ENCODE measurements at regions not wholly inside any gene's neighbourhood (a gene's known extent, or its start where the extent isn't known, plus 50 kb on each side); places are given as distances from the start of the nearest gene placed in this dataset.
A peak's percentile ranks its signal among the peaks of the same experiment; 100 is the strongest.

DNA sequence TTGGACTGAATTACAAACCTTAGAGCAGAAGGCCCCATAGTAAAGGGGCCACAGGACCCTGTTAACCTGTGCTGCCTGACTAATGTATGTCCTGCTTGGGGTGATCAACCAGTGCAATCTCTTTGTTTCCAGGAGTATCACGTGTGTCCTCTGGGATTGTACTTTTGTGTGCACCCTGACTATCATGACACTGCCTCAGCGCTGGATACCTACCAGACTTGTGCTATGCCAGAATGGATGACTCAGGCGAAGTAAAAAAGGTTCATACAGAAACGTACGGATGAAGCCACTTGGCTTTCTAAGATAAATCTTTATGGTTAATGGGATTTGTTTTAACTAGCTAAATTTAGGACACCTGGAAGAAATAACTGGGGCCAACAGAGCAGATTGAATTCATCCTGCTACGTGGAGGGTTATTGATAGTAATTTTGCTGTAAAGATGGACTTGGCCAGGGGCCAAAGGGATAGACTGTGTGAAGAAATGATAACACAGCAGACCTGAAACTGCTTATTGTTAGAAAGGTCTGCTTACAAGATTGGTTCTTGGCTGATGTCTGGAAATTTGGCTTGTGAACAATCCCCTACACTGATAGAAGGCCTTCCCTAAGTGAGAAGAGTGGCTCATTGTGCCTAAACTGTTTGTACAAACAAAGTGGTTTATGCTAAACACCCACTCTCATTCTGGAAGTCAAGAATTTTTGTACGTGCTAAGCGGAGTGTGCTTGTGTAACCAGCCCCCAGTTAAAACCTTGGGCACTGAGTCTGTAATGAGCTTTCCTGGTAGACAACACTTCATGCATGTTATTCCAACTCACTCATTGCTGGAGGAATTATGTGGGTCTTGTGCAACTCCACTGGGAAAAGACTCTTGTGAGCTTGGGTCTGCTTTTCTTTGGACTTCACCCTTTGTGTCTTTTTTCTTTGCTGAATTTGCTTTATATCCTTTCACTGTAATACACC, 750.5 kb upstream of the HTR2C start:
- Histone ChIP-seq H3K79me2 (ENCODE audit: control insufficient read depth, insufficient read depth, low read length) (no peaks in the 10 kb centered on the region), H3K4ac (ENCODE audit: low read depth, low read length) (no peak overlapping the region), H2BK120ac (ENCODE audit: low read depth, low read length) (no peak overlapping the region), H3K27ac (ENCODE audit: low read depth, low read length) (no peak overlapping the region), H2BK5ac (ENCODE audit: low read length) (no peak overlapping the region), H2BK15ac (replicated peaks; ENCODE audit: low read depth) (no peak overlapping the region), H3K4me3 (ENCODE audit: low read length) (no peak overlapping the region), H3K79me1 (ENCODE audit: low read length) (no peaks in the 10 kb centered on the region), H4K5ac (ENCODE audit: low read length) (no peak overlapping the region), H3K4me1 (ENCODE audit: control insufficient read depth, low read depth, low read length) (no peaks in the 10 kb centered on the region), H3K27me3 (ENCODE audit: insufficient read depth, low read length, poor library complexity) (no peaks in the 10 kb centered on the region), H3K4me2 (ENCODE audit: low read length) (no peak overlapping the region), H2AK5ac (ENCODE audit: low read length) (no peak overlapping the region), H3K9ac (ENCODE audit: low read length) (no peak overlapping the region), H3K36me3 (ENCODE audit: control insufficient read depth, insufficient read depth, low read length) (no peaks in the 10 kb centered on the region), H3K56ac (ENCODE audit: low read length) (no peak overlapping the region), H4K8ac (ENCODE audit: low read depth, low read length) (no peak overlapping the region), H3K18ac (ENCODE audit: low read length) (no peak overlapping the region), H3K23ac (ENCODE audit: low read length) (no peak overlapping the region)
- no peak for DNase-seq
- no CpG with 5 or more reads among the region's 8 CpGs for WGBS (ENCODE audit: extremely low coverage, insufficient coverage, low lambda C conversion rate)

DNA sequence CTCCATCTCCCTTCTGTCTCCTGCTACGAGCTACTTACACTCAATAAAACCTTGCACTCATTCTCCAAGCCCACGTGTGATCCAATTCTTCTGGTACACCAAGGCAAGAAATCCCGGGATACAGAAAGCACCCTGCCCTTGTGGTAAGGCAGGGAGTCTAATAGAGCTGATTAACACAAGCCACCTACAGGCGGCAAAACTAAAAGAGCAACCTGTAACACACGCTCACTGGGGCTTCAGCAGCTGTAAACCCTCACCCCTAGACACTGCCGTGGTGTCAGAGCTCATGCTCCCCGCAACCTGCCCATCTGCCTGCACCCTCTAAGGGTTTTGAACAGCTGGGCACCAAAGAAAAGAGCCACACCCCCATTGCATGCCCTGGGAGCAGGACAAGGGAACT, 755.4 kb upstream of the HTR2C start:
- no peak overlapping the region for H4K8ac ChIP-seq (ENCODE audit: low read depth, low read length)
- H4K5ac ChIP-seq (ENCODE audit: low read length): no peak overlapping the region
- H3K23ac ChIP-seq (ENCODE audit: low read length): no peak overlapping the region
- no peaks in the 10 kb centered on the region for H3K36me3 ChIP-seq (ENCODE audit: control insufficient read depth, insufficient read depth, low read length)
- no peak overlapping the region for H3K4ac ChIP-seq (ENCODE audit: low read depth, low read length)
- no peak overlapping the region for H2BK15ac ChIP-seq (replicated peaks; ENCODE audit: low read depth)
- no peak overlapping the region for H2BK5ac ChIP-seq (ENCODE audit: low read length)
- H3K79me1 ChIP-seq (ENCODE audit: low read length): no peaks in the 10 kb centered on the region
- no peak overlapping the region for H2BK120ac ChIP-seq (ENCODE audit: low read depth, low read length)
- H3K18ac ChIP-seq (ENCODE audit: low read length): no peak overlapping the region
- H3K27ac ChIP-seq (ENCODE audit: low read depth, low read length): no peak overlapping the region
- H3K27me3 ChIP-seq (ENCODE audit: insufficient read depth, low read length, poor library complexity): no peaks in the 10 kb centered on the region
- no peak for DNase-seq
- H3K56ac ChIP-seq (ENCODE audit: low read length): no peak overlapping the region
- no peaks in the 10 kb centered on the region for H3K79me2 ChIP-seq (ENCODE audit: control insufficient read depth, insufficient read depth, low read length)
- H3K4me1 ChIP-seq (ENCODE audit: control insufficient read depth, low read depth, low read length): no peaks in the 10 kb centered on the region
- no peak overlapping the region for H2AK5ac ChIP-seq (ENCODE audit: low read length)
- no peak overlapping the region for H3K4me2 ChIP-seq (ENCODE audit: low read length)
- no peak overlapping the region for H3K9ac ChIP-seq (ENCODE audit: low read length)
- no peak overlapping the region for H3K4me3 ChIP-seq (ENCODE audit: low read length)
- WGBS (ENCODE audit: extremely low coverage, insufficient coverage, low lambda C conversion rate): no CpG with 5 or more reads among the region's 7 CpGs

DNA sequence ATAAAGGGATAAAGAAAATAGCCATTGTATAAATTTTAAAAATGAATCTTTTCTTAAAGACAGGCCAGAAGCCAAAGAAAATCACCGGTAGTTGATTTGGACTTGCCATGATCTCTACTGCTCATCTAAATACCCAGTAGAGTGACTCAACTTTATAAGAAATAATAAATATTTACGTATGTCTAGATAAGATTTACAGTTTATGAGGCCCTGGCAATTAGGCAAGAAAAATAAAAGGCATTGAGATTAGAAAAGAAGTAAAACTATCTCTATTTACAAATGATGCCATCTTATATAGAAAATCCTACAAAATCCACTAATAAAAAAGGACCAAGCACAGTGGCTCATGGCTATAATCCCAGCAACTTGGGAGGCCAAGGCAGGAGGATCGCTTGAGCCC, 765.5 kb upstream of the HTR2C start:
- no peaks in the 10 kb centered on the region for H3K36me3 ChIP-seq (ENCODE audit: control insufficient read depth, insufficient read depth, low read length)
- no peak overlapping the region for H3K4me3 ChIP-seq (ENCODE audit: low read length)
- no peak overlapping the region for H3K4me2 ChIP-seq (ENCODE audit: low read length)
- DNase-seq: no peak
- WGBS (ENCODE audit: extremely low coverage, insufficient coverage, low lambda C conversion rate): no CpG with 5 or more reads among the region's 3 CpGs
- H3K79me2 ChIP-seq (ENCODE audit: control insufficient read depth, insufficient read depth, low read length): no peaks in the 10 kb centered on the region
- H3K4me1 ChIP-seq (ENCODE audit: control insufficient read depth, low read depth, low read length): no peaks in the 10 kb centered on the region
- H2BK5ac ChIP-seq (ENCODE audit: low read length): no peak overlapping the region
- H3K23ac ChIP-seq (ENCODE audit: low read length): no peak overlapping the region
- no peak overlapping the region for H2BK120ac ChIP-seq (ENCODE audit: low read depth, low read length)
- H3K79me1 ChIP-seq (ENCODE audit: low read length): no peaks in the 10 kb centered on the region
- no peak overlapping the region for H3K27ac ChIP-seq (ENCODE audit: low read depth, low read length)
- no peak overlapping the region for H2AK5ac ChIP-seq (ENCODE audit: low read length)
- no peak overlapping the region for H3K56ac ChIP-seq (ENCODE audit: low read length)
- no peaks in the 10 kb centered on the region for H3K27me3 ChIP-seq (ENCODE audit: insufficient read depth, low read length, poor library complexity)
- H3K18ac ChIP-seq (ENCODE audit: low read length): no peak overlapping the region
- H3K9ac ChIP-seq (ENCODE audit: low read length): no peak overlapping the region
- H3K4ac ChIP-seq (ENCODE audit: low read depth, low read length): no peak overlapping the region
- no peak overlapping the region for H4K8ac ChIP-seq (ENCODE audit: low read depth, low read length)
- H2BK15ac ChIP-seq (replicated peaks; ENCODE audit: low read depth): no peak overlapping the region
- H4K5ac ChIP-seq (ENCODE audit: low read length): no peak overlapping the region

DNA sequence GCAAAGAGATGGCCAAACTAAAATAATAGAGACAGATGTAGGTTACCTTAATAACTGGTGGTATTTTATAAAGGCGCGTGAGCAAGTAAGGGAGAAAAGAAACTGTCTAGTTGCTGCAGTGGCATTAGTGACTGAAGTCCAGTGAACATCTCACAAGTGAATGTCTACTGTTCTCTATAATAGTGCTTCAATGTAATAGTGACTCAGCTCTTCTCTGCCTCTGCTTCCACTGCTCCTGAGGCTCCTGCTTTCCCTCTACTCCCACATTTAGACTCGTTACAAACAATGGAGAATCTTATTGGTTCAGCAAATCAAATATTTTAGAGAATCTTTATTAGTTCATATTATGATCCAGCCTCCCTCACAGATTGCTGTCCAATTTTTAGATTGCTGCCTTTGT, 779.1 kb upstream of the HTR2C start:
- Histone ChIP-seq H3K56ac (ENCODE audit: low read length) (no peak overlapping the region), H3K36me3 (ENCODE audit: control insufficient read depth, insufficient read depth, low read length) (no peaks in the 10 kb centered on the region), H3K4ac (ENCODE audit: low read depth, low read length) (no peak overlapping the region), H2AK5ac (ENCODE audit: low read length) (no peak overlapping the region), H3K27me3 (ENCODE audit: insufficient read depth, low read length, poor library complexity) (no peaks in the 10 kb centered on the region), H2BK120ac (ENCODE audit: low read depth, low read length) (no peak overlapping the region), H3K18ac (ENCODE audit: low read length) (no peak overlapping the region), H3K27ac (ENCODE audit: low read depth, low read length) (no peak overlapping the region), H3K79me2 (ENCODE audit: control insufficient read depth, insufficient read depth, low read length) (no peaks in the 10 kb centered on the region), H3K23ac (ENCODE audit: low read length) (no peak overlapping the region), H4K8ac (ENCODE audit: low read depth, low read length) (no peak overlapping the region), H2BK5ac (ENCODE audit: low read length) (no peak overlapping the region), H3K4me1 (ENCODE audit: control insufficient read depth, low read depth, low read length) (no peaks in the 10 kb centered on the region), H3K9ac (ENCODE audit: low read length) (no peak overlapping the region), H4K5ac (ENCODE audit: low read length) (no peak overlapping the region), H3K4me2 (ENCODE audit: low read length) (no peak overlapping the region), H3K4me3 (ENCODE audit: low read length) (no peak overlapping the region), H2BK15ac (replicated peaks; ENCODE audit: low read depth) (no peak overlapping the region), H3K79me1 (ENCODE audit: low read length) (no peaks in the 10 kb centered on the region)
- no CpG with 5 or more reads among the region's 3 CpGs for WGBS (ENCODE audit: extremely low coverage, insufficient coverage, low lambda C conversion rate)
- DNase-seq: no peak

DNA sequence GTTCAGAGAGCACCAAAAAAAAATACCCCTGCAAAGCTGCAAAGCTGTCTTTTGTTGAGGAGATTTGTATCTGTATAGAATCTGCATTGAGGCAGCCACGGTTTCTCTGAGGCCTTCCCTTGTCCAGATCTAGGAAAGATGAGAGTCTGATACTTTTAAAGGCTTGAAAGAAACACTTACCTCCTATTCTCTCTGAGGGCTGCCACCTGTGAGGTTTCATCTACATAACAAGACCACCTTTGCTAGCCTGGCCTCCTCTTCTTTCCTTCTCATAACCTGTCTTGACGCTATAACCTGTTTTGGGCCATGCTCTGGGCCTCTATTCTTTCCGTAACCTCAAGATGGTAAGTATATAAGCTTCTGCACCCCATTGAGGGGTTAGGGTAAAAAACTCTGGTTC, 779.6 kb upstream of the HTR2C start:
- Histone ChIP-seq H3K4ac (ENCODE audit: low read depth, low read length) (no peak overlapping the region), H3K79me1 (ENCODE audit: low read length) (no peaks in the 10 kb centered on the region), H3K27ac (ENCODE audit: low read depth, low read length) (no peak overlapping the region), H2BK15ac (replicated peaks; ENCODE audit: low read depth) (no peak overlapping the region), H3K27me3 (ENCODE audit: insufficient read depth, low read length, poor library complexity) (no peaks in the 10 kb centered on the region), H2BK5ac (ENCODE audit: low read length) (no peak overlapping the region), H4K5ac (ENCODE audit: low read length) (no peak overlapping the region), H3K4me2 (ENCODE audit: low read length) (no peak overlapping the region), H3K56ac (ENCODE audit: low read length) (no peak overlapping the region), H3K4me1 (ENCODE audit: control insufficient read depth, low read depth, low read length) (no peaks in the 10 kb centered on the region), H4K8ac (ENCODE audit: low read depth, low read length) (no peak overlapping the region), H3K4me3 (ENCODE audit: low read length) (no peak overlapping the region), H3K23ac (ENCODE audit: low read length) (no peak overlapping the region), H2AK5ac (ENCODE audit: low read length) (no peak overlapping the region), H3K9ac (ENCODE audit: low read length) (no peak overlapping the region), H3K79me2 (ENCODE audit: control insufficient read depth, insufficient read depth, low read length) (no peaks in the 10 kb centered on the region), H2BK120ac (ENCODE audit: low read depth, low read length) (no peak overlapping the region), H3K18ac (ENCODE audit: low read length) (no peak overlapping the region), H3K36me3 (ENCODE audit: control insufficient read depth, insufficient read depth, low read length) (no peaks in the 10 kb centered on the region)
- DNase-seq: no peak
- no CpG with 5 or more reads among the region's 3 CpGs for WGBS (ENCODE audit: extremely low coverage, insufficient coverage, low lambda C conversion rate)

DNA sequence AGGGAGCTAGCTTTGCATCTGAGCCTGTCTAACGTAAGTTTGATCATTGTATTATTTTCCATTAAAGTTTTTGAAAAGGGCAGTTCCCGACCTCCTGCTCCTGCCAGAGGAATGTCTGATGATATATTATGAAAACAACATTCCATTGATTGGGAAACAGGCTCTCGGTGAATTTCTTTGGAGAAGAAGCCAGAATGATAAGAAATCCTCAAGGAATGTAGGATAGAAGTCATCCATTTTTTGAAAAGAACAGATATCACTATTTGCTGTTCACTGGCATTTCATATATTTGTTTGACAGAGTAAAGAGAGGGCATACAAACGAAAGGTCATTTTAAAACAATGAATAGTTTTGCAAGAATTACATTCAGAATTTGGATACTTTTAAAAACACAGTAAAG, 781.0 kb upstream of the HTR2C start:
- peak; percentile 27 for DNase-seq
- no peak overlapping the region for H2BK5ac ChIP-seq (ENCODE audit: low read length)
- no peaks in the 10 kb centered on the region for H3K36me3 ChIP-seq (ENCODE audit: control insufficient read depth, insufficient read depth, low read length)
- H3K79me1 ChIP-seq (ENCODE audit: low read length): no peaks in the 10 kb centered on the region
- no peak overlapping the region for H3K18ac ChIP-seq (ENCODE audit: low read length)
- no peak overlapping the region for H2BK15ac ChIP-seq (replicated peaks; ENCODE audit: low read depth)
- WGBS (ENCODE audit: extremely low coverage, insufficient coverage, low lambda C conversion rate): no CpG with 5 or more reads among the region's 4 CpGs
- H3K23ac ChIP-seq (ENCODE audit: low read length): no peak overlapping the region
- no peak overlapping the region for H3K56ac ChIP-seq (ENCODE audit: low read length)
- H4K5ac ChIP-seq (ENCODE audit: low read length): no peak overlapping the region
- no peak overlapping the region for H3K4me2 ChIP-seq (ENCODE audit: low read length)
- no peak overlapping the region for H2BK120ac ChIP-seq (ENCODE audit: low read depth, low read length)
- H3K4me3 ChIP-seq (ENCODE audit: low read length): no peak overlapping the region
- no peaks in the 10 kb centered on the region for H3K4me1 ChIP-seq (ENCODE audit: control insufficient read depth, low read depth, low read length)
- H3K9ac ChIP-seq (ENCODE audit: low read length): no peak overlapping the region
- H4K8ac ChIP-seq (ENCODE audit: low read depth, low read length): no peak overlapping the region
- H2AK5ac ChIP-seq (ENCODE audit: low read length): no peak overlapping the region
- no peaks in the 10 kb centered on the region for H3K79me2 ChIP-seq (ENCODE audit: control insufficient read depth, insufficient read depth, low read length)
- H3K4ac ChIP-seq (ENCODE audit: low read depth, low read length): no peak overlapping the region
- H3K27ac ChIP-seq (ENCODE audit: low read depth, low read length): no peak overlapping the region
- H3K27me3 ChIP-seq (ENCODE audit: insufficient read depth, low read length, poor library complexity): no peaks in the 10 kb centered on the region

Data from mesendoderm (in vitro differentiated cells).